GM23338 (cell line): ENCODE measurements at regions not wholly inside any gene's neighbourhood (a gene's known extent, or its start where the extent isn't known, plus 50 kb on each side); places are given as distances from the start of the nearest gene placed in this dataset.

Experiments
- ATAC-seq: fragments of 200-7000 bp; cut with Tn5 transposase; 3 replicates; pipeline ENCODE4 v1.9.1; 2020
- DNase-seq: peaks from one replicate; pipeline ENCODE4 v3.0.0-alpha.2; 2015; ENCODE audit warnings: low spot score
- H2AFZ ChIP-seq: fragments of 200-600 bp; sonication (generic); 2 replicates; pipeline ENCODE4 v1.8.0; 2016; ENCODE audit warnings: antibody characterized with exemption, mild to moderate bottlenecking, moderate library complexity
- H3F3A ChIP-seq: fragments of 200-600 bp; sonication (generic); replicated peaks from 2 replicates; pipeline ENCODE4 v1.8.0; 2017; ENCODE audit warnings: antibody characterized with exemption, mixed run types, low read depth
- H3K27ac ChIP-seq: fragments of 200-600 bp; sonication (generic); 2 replicates; pipeline ENCODE4 v1.6.1; 2016; ENCODE audit warnings: low read depth
- H3K27me3 ChIP-seq: fragments of 200-600 bp; sonication (generic); 2 replicates; pipeline ENCODE4 v1.8.0; 2016; ENCODE audit warnings: mild to moderate bottlenecking, mixed run types, moderate library complexity; ENCODE audit not compliant: insufficient read depth
- H3K36me3 ChIP-seq: fragments of 200-600 bp; sonication (generic); 2 replicates; pipeline ENCODE4 v1.8.0; 2016; ENCODE audit warnings: mild to moderate bottlenecking; ENCODE audit not compliant: insufficient read depth
- H3K4me1 ChIP-seq: fragments of 200-600 bp; sonication (generic); 2 replicates; pipeline ENCODE4 v1.8.0; 2016; ENCODE audit warnings: mild to moderate bottlenecking, moderate library complexity; ENCODE audit not compliant: insufficient read depth
- H3K4me2 ChIP-seq: fragments of 200-600 bp; sonication (generic); 2 replicates; pipeline ENCODE4 v1.7.1; 2017; ENCODE audit warnings: mixed run types
- H3K4me3 ChIP-seq: fragments of 200-600 bp; sonication (generic); 2 replicates; pipeline ENCODE4 v1.6.1; 2016; ENCODE audit warnings: mixed run types
- H3K79me2 ChIP-seq: fragments of 200-600 bp; sonication (generic); replicated peaks from 2 replicates; pipeline ENCODE4 v1.8.0; 2017; ENCODE audit warnings: mild to moderate bottlenecking; ENCODE audit not compliant: insufficient read depth
- H3K9me2 ChIP-seq: fragments of 200-600 bp; sonication (generic); 2 replicates; pipeline ENCODE4 v1.8.0; 2017; ENCODE audit not compliant: insufficient read depth
- H4K20me1 ChIP-seq: fragments of 200-600 bp; sonication (generic); replicated peaks from 2 replicates; pipeline ENCODE4 v1.8.0; 2017; ENCODE audit warnings: mild to moderate bottlenecking; ENCODE audit not compliant: insufficient read depth
- H3K27ac Mint-ChIP-seq: 2 replicates; pipeline ENCODE4 v1.8.0; 2020; ENCODE audit warnings: inconsistent platforms, mild to moderate bottlenecking, moderate library complexity, mixed read lengths
- H3K27me3 Mint-ChIP-seq: 3 replicates; pipeline ENCODE4 v1.8.0; 2022; ENCODE audit warnings: low read depth, mild to moderate bottlenecking, moderate library complexity, mixed read lengths, inconsistent platforms; ENCODE audit not compliant: insufficient read depth, poor library complexity
- H3K36me3 Mint-ChIP-seq: 3 replicates; pipeline ENCODE4 v1.8.0; 2021; ENCODE audit warnings: low read depth, mild to moderate bottlenecking, inconsistent platforms, moderate library complexity, mixed read lengths
- H3K4me1 Mint-ChIP-seq: 3 replicates; pipeline ENCODE4 v1.8.0; 2020; ENCODE audit warnings: mild to moderate bottlenecking, inconsistent platforms, mixed read lengths
- H3K4me3 Mint-ChIP-seq: 3 replicates; pipeline ENCODE4 v1.8.0; 2021; ENCODE audit warnings: moderate library complexity, mild to moderate bottlenecking, inconsistent platforms, mixed read lengths
- H3K9me3 Mint-ChIP-seq: 3 replicates; pipeline ENCODE4 v1.8.0; 2020; ENCODE audit warnings: moderate library complexity, mild to moderate bottlenecking, inconsistent platforms, mixed read lengths
- CREB1 ChIP-seq: fragments of 250-450 bp; sonication (Bioruptor Pico); IDR thresholded peaks from 2 replicates; pipeline ENCODE4 v1.5.0; 2020; ENCODE audit warnings: low read depth, mild to moderate bottlenecking, moderate library complexity
- EZH2 ChIP-seq: fragments of 200-600 bp; sonication (generic); IDR thresholded peaks from one replicate; pipeline ENCODE4 v1.8.0; 2017; ENCODE audit warnings: antibody characterized with exemption, mild to moderate bottlenecking, low read depth; ENCODE audit not compliant: unreplicated experiment
- EZH2phosphoT487 ChIP-seq: fragments of 200-600 bp; sonication (generic); IDR thresholded peaks from one replicate; pipeline ENCODE4 v1.8.1; 2018; ENCODE audit warnings: antibody characterized with exemption; ENCODE audit not compliant: unreplicated experiment
- JUNB ChIP-seq: IDR thresholded peaks from one replicate; pipeline ENCODE4 v1.6.1; 2016; ENCODE audit warnings: antibody characterized with exemption; ENCODE audit not compliant: unreplicated experiment
- NANOG ChIP-seq: IDR thresholded peaks from 2 replicates; pipeline ENCODE4 v1.6.1; 2016; ENCODE audit warnings: antibody characterized with exemption, borderline replicate concordance
- POLR2AphosphoS5 ChIP-seq: IDR thresholded peaks from 2 replicates; pipeline ENCODE4 v1.6.1; 2016; ENCODE audit warnings: antibody characterized with exemption, low read depth
- STAT1 ChIP-seq: IDR thresholded peaks from one replicate; pipeline ENCODE4 v1.6.1; 2016; ENCODE audit warnings: antibody characterized with exemption; ENCODE audit not compliant: unreplicated experiment
- ZNF114 ChIP-seq: fragments of 250-450 bp; sonication (Bioruptor Pico); IDR thresholded peaks from 2 replicates; pipeline ENCODE4 v1.5.0; 2020; ENCODE audit warnings: mild to moderate bottlenecking, moderate library complexity
- ZNF331 ChIP-seq: fragments of 250-450 bp; sonication (Bioruptor Pico); IDR thresholded peaks from 2 replicates; pipeline ENCODE4 v1.5.0; 2020; ENCODE audit warnings: low read depth, mild to moderate bottlenecking, moderate library complexity
- TF ChIP-seq, protein P1 (sequence below), 2 experiments: fragments of 200-600 bp in 1 of 2; sonication (generic) in 1 of 2; conservative IDR thresholded peaks; 2 replicates each; pipeline versions ENCODE4 v1.5.1 to v1.6.1; 2016 to 2017; ENCODE audit warnings: antibody characterized with exemption in 2 of 2, low read depth in 2 of 2, mild to moderate bottlenecking in 2 of 2, moderate library complexity in 1 of 2
- TF ChIP-seq, protein P2 (sequence below): IDR thresholded peaks from one replicate; pipeline ENCODE4 v1.6.1; 2018; ENCODE audit warnings: antibody characterized with exemption; ENCODE audit not compliant: unreplicated experiment
- TF ChIP-seq, protein P3 (sequence below): fragments of 250-450 bp; sonication (Bioruptor Pico); IDR thresholded peaks from 2 replicates; pipeline ENCODE4 v1.5.0; 2020; ENCODE audit warnings: mild to moderate bottlenecking, moderate library complexity
- TF ChIP-seq, protein P4 (sequence below): IDR thresholded peaks from 2 replicates; pipeline ENCODE4 v1.6.1; 2016; ENCODE audit warnings: antibody characterized with exemption

DNA sequence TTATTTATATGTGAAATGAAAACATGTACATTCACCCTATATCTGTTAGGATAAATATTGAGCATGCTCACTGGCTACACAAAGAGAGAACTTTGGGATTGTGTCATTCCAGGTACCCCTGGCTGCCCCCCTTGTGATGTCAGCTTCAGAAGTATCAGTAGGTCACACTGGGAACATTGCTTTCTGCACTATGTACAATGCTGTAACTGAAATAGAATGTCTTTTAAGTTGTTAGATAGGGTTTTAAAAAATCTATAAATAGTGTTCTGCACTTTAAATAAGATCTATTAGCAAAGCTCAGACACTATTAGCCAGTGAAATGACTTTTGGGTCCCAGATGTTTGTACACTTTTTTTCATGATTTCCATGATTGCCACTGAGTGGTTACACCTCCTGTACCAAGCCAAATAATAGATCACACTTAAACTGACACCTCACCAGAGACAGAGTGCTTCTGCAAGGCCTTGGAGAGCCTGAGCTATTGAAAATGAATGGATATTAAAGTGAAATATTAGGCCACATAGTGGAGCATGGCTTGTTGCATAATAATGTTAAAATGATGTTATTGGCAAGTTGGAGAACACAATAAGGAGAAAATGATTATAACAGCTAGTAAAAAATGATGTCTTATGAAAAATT, 297.0 kb upstream of the NXPH2 start:
- H3K9me3 Mint-ChIP-seq, result no peaks in the 10 kb centered on the region
- H3K36me3 Mint-ChIP-seq, result no peaks in the 10 kb centered on the region

More for the DNA sequence above, 297.0 kb upstream of the NXPH2 start:
- no peak overlapping the region for H2AFZ ChIP-seq
- no peak overlapping the region for H3K27ac ChIP-seq
- no peak overlapping the region for H3K4me2 ChIP-seq
- H4K20me1 ChIP-seq, result no peaks in the 10 kb centered on the region
- no peak overlapping the region for H3K27ac Mint-ChIP-seq
- H3K4me3 ChIP-seq, result no peak overlapping the region
- peaks cover 3% of the 10 kb centered on the region; the same call in 1 of the 2 replicates for H3K9me2 ChIP-seq
- H3K36me3 ChIP-seq, result no peaks in the 10 kb centered on the region
- TF ChIP-seq, protein P1, sequence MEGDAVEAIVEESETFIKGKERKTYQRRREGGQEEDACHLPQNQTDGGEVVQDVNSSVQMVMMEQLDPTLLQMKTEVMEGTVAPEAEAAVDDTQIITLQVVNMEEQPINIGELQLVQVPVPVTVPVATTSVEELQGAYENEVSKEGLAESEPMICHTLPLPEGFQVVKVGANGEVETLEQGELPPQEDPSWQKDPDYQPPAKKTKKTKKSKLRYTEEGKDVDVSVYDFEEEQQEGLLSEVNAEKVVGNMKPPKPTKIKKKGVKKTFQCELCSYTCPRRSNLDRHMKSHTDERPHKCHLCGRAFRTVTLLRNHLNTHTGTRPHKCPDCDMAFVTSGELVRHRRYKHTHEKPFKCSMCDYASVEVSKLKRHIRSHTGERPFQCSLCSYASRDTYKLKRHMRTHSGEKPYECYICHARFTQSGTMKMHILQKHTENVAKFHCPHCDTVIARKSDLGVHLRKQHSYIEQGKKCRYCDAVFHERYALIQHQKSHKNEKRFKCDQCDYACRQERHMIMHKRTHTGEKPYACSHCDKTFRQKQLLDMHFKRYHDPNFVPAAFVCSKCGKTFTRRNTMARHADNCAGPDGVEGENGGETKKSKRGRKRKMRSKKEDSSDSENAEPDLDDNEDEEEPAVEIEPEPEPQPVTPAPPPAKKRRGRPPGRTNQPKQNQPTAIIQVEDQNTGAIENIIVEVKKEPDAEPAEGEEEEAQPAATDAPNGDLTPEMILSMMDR (conservative IDR thresholded peaks at IDR 0.05; ENCODE audit: low read depth in 2 of 2), result no peak
- TF ChIP-seq EZH2phosphoT487, result no peak
- no peak for TF ChIP-seq NANOG
- no peak for TF ChIP-seq ZNF114 (CRISPR knock-in tag)
- TF ChIP-seq STAT1, result no peak
- no peak for TF ChIP-seq EZH2
- TF ChIP-seq, protein P2, sequence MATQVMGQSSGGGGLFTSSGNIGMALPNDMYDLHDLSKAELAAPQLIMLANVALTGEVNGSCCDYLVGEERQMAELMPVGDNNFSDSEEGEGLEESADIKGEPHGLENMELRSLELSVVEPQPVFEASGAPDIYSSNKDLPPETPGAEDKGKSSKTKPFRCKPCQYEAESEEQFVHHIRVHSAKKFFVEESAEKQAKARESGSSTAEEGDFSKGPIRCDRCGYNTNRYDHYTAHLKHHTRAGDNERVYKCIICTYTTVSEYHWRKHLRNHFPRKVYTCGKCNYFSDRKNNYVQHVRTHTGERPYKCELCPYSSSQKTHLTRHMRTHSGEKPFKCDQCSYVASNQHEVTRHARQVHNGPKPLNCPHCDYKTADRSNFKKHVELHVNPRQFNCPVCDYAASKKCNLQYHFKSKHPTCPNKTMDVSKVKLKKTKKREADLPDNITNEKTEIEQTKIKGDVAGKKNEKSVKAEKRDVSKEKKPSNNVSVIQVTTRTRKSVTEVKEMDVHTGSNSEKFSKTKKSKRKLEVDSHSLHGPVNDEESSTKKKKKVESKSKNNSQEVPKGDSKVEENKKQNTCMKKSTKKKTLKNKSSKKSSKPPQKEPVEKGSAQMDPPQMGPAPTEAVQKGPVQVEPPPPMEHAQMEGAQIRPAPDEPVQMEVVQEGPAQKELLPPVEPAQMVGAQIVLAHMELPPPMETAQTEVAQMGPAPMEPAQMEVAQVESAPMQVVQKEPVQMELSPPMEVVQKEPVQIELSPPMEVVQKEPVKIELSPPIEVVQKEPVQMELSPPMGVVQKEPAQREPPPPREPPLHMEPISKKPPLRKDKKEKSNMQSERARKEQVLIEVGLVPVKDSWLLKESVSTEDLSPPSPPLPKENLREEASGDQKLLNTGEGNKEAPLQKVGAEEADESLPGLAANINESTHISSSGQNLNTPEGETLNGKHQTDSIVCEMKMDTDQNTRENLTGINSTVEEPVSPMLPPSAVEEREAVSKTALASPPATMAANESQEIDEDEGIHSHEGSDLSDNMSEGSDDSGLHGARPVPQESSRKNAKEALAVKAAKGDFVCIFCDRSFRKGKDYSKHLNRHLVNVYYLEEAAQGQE, result no peak
- TF ChIP-seq, protein P3, sequence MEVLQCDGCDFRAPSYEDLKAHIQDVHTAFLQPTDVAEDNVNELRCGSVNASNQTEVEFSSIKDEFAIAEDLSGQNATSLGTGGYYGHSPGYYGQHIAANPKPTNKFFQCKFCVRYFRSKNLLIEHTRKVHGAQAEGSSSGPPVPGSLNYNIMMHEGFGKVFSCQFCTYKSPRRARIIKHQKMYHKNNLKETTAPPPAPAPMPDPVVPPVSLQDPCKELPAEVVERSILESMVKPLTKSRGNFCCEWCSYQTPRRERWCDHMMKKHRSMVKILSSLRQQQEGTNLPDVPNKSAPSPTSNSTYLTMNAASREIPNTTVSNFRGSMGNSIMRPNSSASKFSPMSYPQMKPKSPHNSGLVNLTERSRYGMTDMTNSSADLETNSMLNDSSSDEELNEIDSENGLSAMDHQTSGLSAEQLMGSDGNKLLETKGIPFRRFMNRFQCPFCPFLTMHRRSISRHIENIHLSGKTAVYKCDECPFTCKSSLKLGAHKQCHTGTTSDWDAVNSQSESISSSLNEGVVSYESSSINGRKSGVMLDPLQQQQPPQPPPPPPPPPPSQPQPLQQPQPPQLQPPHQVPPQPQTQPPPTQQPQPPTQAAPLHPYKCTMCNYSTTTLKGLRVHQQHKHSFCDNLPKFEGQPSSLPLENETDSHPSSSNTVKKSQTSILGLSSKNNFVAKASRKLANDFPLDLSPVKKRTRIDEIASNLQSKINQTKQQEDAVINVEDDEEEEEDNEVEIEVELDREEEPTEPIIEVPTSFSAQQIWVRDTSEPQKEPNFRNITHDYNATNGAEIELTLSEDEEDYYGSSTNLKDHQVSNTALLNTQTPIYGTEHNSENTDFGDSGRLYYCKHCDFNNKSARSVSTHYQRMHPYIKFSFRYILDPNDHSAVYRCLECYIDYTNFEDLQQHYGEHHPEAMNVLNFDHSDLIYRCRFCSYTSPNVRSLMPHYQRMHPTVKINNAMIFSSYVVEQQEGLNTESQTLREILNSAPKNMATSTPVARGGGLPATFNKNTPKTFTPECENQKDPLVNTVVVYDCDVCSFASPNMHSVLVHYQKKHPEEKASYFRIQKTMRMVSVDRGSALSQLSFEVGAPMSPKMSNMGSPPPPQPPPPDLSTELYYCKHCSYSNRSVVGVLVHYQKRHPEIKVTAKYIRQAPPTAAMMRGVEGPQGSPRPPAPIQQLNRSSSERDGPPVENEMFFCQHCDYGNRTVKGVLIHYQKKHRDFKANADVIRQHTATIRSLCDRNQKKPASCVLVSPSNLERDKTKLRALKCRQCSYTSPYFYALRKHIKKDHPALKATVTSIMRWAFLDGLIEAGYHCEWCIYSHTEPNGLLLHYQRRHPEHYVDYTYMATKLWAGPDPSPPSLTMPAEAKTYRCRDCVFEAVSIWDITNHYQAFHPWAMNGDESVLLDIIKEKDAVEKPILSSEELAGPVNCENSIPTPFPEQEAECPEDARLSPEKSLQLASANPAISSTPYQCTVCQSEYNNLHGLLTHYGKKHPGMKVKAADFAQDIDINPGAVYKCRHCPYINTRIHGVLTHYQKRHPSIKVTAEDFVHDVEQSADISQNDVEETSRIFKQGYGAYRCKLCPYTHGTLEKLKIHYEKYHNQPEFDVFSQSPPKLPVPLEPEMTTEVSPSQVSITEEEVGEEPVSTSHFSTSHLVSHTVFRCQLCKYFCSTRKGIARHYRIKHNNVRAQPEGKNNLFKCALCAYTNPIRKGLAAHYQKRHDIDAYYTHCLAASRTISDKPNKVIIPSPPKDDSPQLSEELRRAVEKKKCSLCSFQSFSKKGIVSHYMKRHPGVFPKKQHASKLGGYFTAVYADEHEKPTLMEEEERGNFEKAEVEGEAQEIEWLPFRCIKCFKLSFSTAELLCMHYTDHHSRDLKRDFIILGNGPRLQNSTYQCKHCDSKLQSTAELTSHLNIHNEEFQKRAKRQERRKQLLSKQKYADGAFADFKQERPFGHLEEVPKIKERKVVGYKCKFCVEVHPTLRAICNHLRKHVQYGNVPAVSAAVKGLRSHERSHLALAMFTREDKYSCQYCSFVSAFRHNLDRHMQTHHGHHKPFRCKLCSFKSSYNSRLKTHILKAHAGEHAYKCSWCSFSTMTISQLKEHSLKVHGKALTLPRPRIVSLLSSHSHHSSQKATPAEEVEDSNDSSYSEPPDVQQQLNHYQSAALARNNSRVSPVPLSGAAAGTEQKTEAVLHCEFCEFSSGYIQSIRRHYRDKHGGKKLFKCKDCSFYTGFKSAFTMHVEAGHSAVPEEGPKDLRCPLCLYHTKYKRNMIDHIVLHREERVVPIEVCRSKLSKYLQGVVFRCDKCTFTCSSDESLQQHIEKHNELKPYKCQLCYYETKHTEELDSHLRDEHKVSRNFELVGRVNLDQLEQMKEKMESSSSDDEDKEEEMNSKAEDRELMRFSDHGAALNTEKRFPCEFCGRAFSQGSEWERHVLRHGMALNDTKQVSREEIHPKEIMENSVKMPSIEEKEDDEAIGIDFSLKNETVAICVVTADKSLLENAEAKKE (CRISPR knock-in tag), result no peak
- TF ChIP-seq, protein P4, sequence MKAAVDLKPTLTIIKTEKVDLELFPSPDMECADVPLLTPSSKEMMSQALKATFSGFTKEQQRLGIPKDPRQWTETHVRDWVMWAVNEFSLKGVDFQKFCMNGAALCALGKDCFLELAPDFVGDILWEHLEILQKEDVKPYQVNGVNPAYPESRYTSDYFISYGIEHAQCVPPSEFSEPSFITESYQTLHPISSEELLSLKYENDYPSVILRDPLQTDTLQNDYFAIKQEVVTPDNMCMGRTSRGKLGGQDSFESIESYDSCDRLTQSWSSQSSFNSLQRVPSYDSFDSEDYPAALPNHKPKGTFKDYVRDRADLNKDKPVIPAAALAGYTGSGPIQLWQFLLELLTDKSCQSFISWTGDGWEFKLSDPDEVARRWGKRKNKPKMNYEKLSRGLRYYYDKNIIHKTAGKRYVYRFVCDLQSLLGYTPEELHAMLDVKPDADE, result no peak
- TF ChIP-seq CREB1 (CRISPR knock-in tag), result no peak
- TF ChIP-seq JUNB, result no peak
- no peak for TF ChIP-seq POLR2AphosphoS5
- TF ChIP-seq ZNF331 (CRISPR knock-in tag), result no peak
- H3K27me3 ChIP-seq, result no peaks in the 10 kb centered on the region
- no peaks in the 10 kb centered on the region for H3F3A ChIP-seq
- no peak overlapping the region for H3K4me3 Mint-ChIP-seq
- no peaks in the 10 kb centered on the region for H3K27me3 Mint-ChIP-seq
- H3K4me1 Mint-ChIP-seq, result peaks cover 3% of the 10 kb centered on the region; the same call in 2 of the 3 replicates
- DNase-seq (no peak), ATAC-seq (no peak)
- H3K79me2 ChIP-seq, result no peaks in the 10 kb centered on the region
- H3K4me1 ChIP-seq, result peaks cover 5% of the 10 kb centered on the region; the same call in 1 of the 2 replicates
